ENCODE measurements at regions not wholly inside any gene's neighbourhood (a gene's known extent, or its start where the extent isn't known, plus 50 kb on each side); places are given as distances from the start of the nearest gene placed in this dataset.

DNA sequence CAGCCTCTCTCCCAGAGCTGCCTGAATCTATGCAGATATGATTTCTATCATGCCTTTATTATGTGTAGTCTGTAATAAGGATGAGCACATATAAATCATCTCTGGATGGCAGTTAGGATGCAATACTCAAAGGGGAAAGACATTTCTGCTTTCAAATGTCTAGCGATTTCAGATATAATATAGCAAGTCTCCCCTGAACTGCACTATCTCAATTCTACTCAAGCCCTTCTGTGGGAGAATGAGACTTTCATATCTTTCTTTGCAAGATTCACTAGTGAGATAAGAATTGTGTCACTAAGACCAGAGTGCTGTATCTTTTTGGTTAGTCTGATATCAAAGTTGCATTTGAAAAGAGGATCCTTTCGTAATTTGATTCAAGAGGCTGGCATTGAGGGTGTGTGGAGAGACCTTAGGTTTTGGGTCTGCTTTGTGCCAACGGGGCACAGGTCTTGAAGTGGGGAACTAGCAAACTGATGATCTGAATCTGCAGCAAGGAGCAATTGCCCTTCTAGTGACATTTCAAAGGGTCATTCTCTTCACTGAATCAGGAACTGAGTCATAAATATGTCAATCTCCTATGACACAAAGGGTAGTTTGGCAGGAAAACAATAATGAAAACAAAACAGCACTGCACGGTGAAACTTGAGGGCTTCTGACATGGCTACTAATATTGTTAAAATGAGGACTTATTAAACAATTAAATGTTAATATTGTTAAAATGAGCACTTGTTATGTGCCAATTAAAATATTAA lies 305.5 kb upstream of the CLINT1 start:
- TF ChIP-seq ZNF549 (CRISPR knock-in tag; IDR thresholded peaks at IDR 0.05) (no peak), GTF3A (CRISPR knock-in tag; conservative IDR thresholded peaks at IDR 0.05) (no peak), ZFX (CRISPR knock-in tag; IDR thresholded peaks at IDR 0.05; ENCODE audit: low read depth) (no peak)
